Hippocampal formation (tissue), 2 donors: ENCODE measurements at regions not wholly inside any gene's neighbourhood (a gene's known extent, or its start where the extent isn't known, plus 50 kb on each side); places are given as distances from the start of the nearest gene placed in this dataset.

ENCODE experiments used
- DNase-seq, 2 donors: peaks; one replicate each; lab custom pipeline; 2025; lab: John Stamatoyannopoulos, UW

DNA sequence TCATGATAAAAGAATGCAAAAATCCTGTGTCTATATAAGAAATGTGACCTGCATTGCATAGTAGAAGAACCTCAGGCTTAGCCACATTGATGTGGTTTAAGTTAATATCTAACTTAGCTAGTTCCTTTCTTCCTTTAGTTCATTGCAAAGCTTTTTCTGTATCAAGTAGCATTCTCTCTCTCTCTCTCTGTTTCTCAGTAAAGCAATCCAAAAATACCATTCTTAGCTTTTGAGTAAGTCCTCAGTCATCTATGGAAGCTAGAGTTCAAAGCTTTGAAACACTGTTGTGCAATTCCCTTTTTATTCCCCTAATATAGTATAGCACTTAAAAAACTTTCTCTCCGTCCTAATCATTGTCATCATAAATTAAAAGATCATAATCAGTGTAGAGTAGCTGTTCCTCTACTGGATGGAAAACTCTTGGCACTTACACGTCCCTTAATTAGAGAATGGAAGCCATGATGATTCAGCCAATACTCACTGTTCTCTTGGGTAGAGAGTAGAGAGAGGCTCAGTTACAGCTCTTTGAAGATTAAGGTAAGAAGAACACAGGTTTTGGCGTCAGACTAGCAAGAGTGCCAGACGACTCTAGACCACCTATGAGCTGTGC lies 350.3 kb upstream of the LYPLAL1 start:
- DNase-seq, result no peak

DNA sequence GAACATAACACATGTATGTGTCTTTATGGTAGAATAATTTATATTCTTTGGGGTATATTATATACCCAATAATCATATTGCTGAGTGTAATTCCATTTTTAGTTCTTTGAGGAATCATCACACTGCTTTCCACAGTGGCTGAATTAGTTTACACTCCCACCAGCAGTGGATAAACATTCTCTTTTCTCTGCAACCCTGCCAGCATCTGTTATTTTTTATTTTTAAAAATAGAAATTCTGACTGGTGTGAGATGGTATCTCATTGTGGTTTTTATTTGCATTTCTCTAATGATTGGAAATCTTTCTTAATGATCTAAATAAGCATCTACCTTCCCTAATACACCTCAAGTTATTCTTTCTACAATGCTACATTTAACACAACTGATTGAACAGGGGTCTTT lies 346.2 kb upstream of the LYPLAL1 start:
- no peak for DNase-seq

DNA sequence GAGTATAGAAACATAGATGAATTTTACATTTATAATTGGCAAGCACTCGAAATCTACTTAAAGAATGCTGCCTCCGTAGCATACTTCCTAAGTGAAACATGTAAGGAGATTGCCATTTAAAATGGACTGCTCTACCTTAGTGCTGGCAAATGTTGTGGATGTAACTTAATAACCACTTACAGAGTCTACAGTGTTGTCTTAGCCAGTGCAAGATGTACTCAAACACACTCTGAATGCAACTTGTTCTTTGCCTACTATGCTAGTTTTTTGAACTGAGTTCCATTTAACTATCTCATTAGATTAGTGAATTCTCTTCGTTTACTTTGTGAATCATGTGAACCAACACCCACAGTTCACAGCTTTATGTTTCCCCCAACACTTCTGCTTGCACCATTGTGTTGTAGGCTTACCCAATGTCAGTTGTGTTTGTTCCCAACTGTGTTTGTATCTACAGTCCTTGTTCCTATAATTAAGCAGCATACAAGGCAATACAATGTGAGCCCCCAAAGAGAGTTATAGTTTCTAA lies 345.5 kb upstream of the LYPLAL1 start:
- no peak for DNase-seq

DNA sequence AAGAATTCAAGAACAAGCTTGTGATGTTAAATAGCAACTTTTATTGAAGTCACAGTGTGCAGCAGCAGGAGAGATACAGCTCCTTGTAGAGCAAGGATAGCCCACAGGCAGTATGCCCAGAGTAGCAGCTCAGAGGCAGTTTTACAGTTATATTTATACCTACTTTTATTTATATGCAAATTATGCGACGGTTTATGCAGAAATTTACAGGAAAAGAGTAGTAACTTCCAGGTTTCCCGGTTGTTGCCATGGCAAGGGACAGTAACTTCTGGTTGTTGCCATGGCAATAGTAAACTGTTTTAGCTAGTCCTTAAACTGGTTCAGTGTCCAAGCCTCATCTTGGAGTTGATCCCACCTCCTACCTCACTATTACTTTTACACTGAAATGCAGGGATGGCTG lies 344.6 kb upstream of the LYPLAL1 start:
- no peak for DNase-seq

DNA sequence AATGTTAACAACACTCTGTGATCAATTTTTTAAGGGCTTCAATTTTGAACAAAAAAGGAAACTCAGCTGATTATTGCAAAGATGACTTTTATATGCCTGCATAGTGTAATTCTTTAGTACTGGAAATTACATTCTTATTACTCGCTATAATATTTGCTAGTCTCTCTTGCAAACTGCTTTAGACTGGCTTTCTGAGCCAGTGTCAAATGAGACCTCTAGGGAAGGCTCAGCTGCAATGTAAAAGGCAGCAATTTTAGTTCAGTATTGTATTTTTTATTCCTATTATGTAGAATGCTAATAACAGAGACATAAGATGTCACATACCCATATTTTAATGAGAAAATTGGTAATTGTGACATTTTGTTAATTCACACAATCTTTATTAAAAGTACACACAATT lies 338.1 kb upstream of the LYPLAL1 start:
- DNase-seq, result no peak

DNA sequence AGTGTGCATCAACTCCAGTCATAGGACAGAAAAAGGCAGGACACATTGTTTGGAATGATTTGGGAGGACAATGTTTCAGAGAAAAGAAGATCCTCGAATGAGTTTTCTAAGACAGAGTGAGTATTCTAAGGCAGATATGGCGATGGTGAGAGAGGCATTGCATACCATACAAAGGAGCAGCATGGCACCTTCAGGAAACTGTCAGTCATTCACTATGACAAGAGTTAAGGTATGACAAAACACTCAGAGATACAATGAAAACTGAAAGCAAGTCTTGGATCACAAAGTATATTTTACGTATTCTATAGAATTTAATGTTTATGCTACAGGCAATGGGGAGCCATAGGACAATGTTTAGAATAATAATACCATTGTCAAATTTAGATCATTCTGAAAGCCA lies 337.4 kb upstream of the LYPLAL1 start:
- no peak for DNase-seq

DNA sequence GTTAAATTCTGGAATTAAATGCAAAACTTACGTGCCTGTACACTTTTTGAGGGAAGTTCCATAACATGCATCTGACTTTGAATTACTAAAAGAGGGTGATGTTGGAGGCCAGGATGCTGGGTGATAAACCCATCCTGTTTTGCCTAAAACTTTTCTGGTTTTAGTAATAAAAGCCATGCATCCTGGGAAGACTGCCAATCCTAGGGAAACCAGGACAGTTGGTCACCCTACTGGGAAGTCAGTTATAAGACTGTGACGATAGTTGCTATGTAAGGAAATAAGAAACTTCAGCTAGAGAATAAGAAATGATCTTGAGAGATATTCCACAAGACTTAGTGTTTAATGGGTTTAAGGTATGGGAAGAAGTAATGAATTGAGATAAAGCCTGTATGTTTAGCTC lies 336.6 kb upstream of the LYPLAL1 start:
- DNase-seq, result no peak

DNA sequence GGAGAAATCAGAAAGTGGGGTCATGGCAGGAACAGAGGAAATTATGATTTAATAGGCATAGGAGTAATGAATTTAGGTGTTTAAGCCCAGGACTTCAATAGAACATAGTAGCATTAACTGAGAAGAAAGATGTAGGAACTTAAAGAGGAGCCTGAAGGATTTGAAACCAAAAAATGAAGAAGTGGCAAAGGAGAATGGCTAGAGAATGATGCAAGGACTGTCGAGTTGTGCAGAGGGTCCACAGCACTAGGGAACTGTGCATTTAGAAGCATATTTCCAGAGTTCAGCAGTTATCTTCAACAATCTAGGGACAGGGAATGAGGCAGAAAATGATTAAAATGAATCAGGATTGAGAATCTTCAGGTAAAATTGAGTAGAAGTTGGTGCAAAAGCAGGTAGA lies 328.1 kb upstream of the LYPLAL1 start:
- DNase-seq, result no peak

DNA sequence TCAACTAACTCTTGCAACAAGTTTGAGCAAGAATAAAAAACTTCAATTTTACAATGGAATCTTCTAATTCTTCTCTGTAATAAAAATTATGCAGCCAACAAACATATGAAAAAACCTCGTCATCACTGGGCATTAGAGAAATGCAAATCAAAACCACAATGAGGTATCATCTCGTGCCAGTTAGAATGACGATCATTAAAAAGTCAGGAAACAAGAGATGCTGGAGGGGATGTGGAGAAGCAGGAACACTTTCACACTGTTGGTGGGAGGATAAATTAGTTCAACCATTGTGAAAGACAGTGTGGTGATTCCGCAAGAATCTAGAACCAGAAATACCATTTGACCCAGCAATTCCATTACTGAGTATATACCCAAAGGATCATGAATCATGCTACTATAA lies 327.5 kb upstream of the LYPLAL1 start:
- DNase-seq, result no peak

DNA sequence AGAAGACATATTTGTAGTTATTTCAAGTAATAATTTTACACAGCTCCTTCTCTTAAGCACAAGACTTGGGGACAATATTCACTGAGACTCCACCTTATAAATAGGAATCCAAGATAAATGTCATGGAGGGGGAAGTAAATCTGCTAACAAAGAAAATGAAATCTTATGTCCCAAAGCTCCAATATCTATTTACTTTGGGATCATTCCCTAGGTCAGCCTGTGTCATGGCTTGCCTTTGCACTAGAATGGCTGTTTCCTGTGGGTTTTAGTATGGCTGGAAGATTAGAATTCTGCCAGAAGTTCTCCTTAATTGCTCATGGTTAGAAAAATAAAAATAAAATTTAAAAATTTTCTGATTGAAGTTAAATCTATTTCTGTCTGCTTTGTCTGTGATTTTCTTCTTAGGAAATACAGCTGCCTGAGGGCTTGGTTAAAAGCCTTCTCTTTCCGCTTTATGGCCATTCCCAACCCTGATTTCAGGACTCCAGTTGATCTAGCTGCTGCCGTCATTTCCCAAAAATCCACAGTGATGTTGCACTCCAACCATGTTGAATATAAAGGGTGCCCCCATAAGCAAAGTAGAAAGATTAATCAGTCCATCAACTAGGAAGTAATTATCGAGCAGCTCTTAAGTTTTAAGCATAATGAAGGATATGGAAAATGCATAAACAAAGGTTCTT lies 326.4 kb upstream of the LYPLAL1 start:
- no peak for DNase-seq

DNA sequence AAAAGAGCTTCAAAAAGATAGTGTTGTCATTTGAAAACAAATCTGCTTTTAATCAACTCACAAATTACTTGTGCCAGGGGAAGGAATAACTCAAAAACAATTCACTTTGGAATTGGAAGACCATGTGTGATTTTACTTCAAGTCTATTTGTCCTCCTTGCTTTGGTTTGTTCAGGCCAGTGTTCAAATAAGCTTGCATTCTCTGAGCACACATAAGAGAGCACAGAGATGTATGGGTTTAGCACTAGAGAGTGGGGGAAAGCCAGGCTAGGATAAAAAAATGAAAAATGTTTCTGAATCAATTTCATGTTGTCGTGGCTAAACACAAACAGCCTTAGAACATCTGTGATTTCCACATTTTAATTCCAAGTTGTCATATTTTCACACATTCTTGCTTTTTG lies 325.7 kb upstream of the LYPLAL1 start:
- no peak for DNase-seq

DNA sequence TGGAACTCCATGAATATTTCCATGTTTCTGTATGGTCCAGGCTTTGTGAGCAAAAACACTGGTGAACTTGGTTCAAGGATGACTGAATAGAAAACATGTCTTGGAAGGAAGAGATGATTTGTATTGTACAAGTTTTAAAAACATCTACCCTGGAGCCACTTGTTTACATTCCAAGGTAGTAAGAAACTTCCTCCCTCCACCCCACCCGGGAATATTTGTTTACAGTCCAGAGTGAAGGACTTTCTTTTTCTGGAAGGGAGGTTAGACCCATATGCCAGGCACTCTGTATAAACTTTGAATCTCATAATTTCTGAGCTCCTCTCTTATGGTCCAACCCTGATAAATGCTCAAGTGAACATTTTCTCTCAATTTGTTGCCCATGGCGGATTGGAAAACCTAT lies 323.3 kb upstream of the LYPLAL1 start:
- no peak for DNase-seq

DNA sequence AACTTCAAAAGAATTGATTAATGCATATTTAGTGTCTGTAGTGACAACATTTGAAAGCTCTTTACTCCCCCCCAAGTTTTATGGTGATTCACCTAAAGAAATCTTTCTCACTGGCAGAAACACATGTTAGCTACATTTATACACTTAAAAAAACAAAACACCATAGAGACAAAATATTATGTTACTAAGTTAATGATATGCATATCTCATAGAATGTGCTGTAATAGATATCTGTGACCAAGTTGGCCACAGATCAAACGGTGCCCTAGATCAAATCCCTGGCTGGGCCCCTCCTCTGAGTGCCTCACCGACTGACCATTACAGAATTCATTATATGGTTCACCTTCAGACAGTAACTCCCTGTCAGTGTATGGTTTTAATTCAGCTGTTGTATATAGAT lies 322.1 kb upstream of the LYPLAL1 start:
- no peak for DNase-seq

DNA sequence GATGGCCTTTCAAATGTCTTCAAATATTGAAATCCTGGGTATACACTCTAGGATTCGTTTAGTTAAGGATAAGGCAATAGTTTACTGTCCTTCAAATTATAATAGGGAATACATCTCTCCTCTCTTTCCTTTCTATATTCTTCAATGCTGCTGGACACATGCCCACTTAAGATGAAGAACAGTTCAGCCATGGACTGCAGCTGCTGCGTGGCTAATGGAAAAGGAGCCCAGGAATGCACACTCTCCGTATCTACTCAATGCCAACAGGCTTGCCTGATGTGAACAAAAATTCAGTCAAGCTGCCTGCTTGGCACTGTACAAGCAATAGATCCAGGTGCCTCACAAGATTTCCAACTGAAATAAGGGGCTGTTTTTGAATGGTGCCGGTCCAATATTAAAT lies 321.2 kb upstream of the LYPLAL1 start:
- DNase-seq, result no peak

DNA sequence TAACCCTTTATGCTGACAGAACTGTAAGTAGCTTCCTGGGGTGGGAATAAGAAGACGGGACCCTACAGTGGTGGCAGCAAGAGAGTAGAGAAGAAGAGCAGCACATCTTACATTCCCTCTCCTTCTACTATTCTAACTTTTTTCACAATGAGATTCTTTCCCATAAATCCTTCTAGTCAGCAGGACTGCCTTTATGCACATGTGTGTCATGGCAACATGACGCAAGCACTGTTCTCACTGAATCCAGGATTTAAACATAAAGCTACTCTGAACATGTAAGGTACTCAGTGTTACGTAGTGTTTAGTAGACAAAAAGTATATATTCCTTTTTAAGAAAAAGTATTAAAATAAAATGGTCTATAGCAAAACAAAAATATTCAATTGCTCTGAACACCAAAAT lies 309.7 kb upstream of the LYPLAL1 start:
- no peak for DNase-seq

DNA sequence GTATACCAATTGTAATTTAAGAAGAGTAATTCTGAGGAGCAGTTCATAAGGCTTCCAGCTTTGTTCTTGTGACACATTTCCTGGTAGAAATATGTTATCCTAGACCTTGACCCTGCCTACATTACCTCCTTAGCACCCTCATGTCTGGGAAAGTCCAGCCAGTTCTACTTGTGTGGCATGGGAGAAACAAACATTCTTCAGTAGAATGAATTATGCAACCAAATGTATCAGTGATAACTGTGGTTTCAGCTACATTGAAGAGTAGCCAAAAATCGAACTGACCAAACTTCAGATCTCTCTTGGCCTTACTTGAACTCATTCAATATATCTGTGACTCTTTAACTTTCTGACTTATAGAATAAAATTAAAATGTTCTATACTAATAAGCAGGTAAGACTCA lies 308.1 kb upstream of the LYPLAL1 start:
- DNase-seq, result no peak

DNA sequence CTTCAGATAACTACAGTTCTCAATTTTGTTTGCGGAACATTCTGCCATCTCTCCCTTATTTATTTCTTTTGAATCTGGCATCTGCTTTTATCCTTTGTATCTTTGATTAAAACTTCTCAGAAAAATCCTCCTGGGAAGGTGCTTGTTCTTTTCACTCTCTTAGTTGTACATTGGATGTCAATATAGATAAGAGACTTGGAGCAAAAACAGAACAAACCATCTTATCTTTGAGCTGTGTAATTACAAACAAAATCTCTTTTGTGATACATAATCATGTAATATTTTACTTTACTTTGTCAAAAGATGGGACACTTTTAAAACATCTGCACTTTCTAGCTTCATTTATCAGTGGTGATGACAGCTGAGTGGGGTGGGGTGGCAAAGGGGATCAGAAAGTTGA lies 307.2 kb upstream of the LYPLAL1 start:
- DNase-seq, result no peak

DNA sequence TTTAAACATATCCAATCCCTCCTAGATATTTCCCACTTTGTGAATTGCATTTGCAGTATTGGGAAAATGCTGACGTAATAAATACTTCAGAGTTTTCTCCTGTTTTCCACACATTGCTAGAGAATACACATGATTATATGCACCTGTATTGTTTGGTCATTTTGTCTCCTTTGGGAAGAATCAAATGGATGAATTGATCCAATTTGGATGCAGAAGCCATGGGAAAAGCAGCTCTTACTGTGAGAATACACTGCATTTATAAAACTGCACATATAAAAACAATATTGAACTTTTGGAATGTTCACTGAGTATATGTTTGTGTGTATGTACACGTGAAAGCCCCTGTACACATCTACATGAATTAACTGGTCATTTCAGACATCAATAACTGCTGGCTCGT lies 306.6 kb upstream of the LYPLAL1 start:
- no peak for DNase-seq

DNA sequence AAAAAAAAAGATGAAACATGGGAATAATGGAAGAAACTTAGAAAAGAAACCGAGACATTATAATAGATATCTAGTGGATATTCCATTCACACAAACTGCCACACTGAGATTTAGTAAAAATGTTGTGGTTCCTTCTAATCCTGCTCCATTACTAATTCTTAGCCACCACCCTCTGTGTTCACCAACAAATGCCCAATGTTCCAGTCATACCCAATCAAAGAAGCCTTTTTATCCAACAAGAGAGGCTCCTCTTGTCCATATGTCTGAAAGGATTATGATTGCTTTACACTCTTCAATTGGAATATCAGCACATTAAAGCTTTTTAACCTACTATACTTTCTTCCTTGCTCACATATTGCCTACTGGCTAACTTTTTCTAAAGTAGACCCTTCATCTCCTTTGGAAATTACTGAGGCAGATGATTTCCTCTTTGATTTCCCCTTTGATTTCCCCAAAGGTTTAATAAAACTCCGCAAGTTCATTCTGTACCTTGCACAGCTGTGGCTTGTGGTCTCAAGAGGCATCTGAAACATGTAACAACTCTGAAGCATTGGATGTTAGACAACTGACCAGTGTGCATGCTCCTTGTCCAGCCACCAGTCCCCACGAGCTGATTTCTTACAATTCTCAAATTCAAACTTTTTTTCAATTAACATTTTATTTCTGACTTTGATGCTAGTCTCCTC lies 305.6 kb upstream of the LYPLAL1 start:
- DNase-seq, result no peak

DNA sequence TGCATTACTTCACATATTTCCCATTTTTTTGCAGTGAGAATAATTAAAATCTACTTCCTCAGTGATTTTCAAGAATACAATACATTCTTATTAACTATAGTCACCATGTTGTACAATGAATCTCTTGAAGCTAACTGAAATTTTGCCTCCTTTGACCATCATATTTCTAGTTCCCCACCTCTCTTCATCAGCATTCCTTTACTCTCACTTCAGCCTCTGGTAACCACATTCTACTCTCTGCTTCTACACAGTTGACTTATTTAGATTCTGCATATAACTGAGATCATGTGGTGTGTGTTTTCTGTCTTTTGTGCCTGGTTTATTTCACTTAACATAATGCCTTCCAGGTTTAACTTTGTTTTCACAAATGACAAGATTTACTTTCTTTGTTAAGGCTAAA lies 304.4 kb upstream of the LYPLAL1 start:
- no peak for DNase-seq

DNA sequence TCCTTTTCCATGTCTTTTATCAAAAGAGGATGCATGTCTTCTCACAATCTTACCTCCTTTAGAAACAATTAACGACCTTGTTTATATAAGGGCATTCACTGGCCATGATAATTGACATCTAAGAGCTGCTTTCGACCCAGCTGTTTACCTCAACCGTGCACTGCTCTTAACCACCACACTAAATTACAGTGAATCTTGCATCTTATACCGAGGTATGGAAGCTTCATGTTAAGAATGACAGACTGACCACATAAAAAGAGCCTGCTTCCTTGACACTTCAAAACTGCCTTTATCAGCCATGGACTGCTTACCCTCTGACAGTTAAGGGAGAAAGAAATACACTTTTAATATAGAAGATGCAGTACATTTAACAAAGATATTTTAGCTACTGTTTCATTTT lies 301.7 kb upstream of the LYPLAL1 start:
- no peak for DNase-seq

DNA sequence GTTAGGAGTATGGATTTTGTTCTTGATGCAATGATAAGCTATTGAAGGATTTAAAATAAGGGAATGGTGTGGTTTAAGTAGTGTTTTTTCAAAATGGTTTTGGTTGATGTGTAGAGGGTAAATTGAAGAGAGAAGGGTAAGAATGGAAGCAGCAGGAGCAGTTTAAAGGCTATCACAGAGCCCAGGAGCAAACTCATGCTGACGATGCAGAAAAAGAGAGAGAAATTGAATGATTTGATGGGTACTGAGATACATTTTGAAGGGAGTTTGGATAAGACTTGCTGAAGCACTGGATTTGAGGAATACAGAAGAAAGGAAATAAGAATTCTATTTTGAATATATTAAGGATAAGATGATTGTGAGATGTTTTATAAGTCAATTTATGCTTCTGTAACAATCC lies 300.8 kb upstream of the LYPLAL1 start:
- no peak for DNase-seq

DNA sequence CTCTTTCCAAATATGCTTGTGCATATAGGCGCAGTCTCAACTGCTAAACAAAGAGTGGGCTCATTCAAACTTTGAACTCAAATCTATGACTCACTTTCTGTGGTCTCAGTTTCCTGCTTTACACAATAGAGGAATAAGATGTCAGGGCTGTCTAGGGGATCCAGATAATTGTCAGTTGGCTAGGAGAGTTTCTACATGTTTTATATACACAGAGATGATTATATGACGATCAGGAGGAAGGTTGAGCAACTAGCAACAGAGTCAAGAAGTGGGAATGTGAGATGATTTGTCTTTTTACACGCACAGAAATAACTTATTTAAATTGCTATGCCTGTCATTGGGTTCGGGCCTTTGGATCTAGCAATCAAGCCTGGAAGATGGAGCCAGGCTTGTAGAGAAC lies 299.4 kb upstream of the LYPLAL1 start:
- no peak for DNase-seq
